ENCODE measurements at regions not wholly inside any gene's neighbourhood (a gene's known extent, or its start where the extent isn't known, plus 50 kb on each side); places are given as distances from the start of the nearest gene placed in this dataset.

DNA sequence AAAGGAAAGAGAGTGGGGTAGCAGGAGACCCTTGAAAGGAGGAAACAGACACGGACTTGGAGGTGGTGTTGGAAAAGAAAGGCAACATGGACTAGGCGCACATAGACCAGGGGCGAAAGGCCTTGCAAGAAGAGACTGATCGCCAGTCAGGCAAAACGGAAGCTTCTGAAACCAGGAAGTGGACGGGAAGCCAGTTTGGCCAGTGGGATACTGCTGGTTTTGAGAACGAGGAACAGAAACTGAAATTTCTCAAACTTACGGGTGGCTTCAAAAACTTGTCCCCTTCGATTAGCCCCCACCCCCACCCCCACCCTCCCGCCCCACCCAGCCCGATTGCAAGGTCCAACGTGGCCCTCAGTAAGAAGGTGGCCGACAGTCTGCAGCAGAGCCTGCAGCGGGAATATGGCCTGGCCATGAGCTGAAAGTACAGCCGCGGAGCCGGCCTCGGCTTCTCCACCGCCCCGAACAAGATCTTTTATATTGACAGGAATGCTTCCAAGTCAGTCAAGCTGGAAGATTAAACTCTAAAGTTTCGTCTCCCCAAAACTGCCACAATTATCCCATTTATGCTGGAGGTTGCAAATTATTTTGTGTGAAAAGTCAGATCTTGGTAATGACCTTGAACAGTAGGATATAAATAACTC lies 364.7 kb downstream of the BCAT1 start:
- no peak for DNase-seq (ENCODE audit: low read depth in 1 of 2, low spot score in 1 of 2)
- Histone ChIP-seq H3K27me3 (ENCODE audit: insufficient read depth, poor library complexity, severe bottlenecking) (no peaks in the 10 kb centered on the region), H3K4me3 (replicated peaks; ENCODE audit: insufficient read depth, low read length) (no peak overlapping the region), H3K27ac (replicated peaks) (no peak overlapping the region)
- no peak for TF ChIP-seq GABPA (IDR thresholded peaks at IDR 0.05; ENCODE audit: low read depth)
- peak; percentile 5; the same call in 1 of the 2 replicates for TF ChIP-seq SPI1 (IDR thresholded peaks at IDR 0.05; ENCODE audit: borderline replicate concordance, low read depth)
- TF ChIP-seq REST (IDR thresholded peaks at IDR 0.05; ENCODE audit: insufficient replicate concordance, low read depth): no peak
- no peak for TF ChIP-seq POLR2AphosphoS5 (IDR thresholded peaks at IDR 0.05; ENCODE audit: low read depth)
- TF ChIP-seq, protein P1, sequence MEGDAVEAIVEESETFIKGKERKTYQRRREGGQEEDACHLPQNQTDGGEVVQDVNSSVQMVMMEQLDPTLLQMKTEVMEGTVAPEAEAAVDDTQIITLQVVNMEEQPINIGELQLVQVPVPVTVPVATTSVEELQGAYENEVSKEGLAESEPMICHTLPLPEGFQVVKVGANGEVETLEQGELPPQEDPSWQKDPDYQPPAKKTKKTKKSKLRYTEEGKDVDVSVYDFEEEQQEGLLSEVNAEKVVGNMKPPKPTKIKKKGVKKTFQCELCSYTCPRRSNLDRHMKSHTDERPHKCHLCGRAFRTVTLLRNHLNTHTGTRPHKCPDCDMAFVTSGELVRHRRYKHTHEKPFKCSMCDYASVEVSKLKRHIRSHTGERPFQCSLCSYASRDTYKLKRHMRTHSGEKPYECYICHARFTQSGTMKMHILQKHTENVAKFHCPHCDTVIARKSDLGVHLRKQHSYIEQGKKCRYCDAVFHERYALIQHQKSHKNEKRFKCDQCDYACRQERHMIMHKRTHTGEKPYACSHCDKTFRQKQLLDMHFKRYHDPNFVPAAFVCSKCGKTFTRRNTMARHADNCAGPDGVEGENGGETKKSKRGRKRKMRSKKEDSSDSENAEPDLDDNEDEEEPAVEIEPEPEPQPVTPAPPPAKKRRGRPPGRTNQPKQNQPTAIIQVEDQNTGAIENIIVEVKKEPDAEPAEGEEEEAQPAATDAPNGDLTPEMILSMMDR (IDR thresholded peaks at IDR 0.05; ENCODE audit: insufficient read depth, low read length): no peak

- TF ChIP-seq SPI1 (IDR thresholded peaks at IDR 0.05; ENCODE audit: borderline replicate concordance, low read depth) (no peak), GABPA (IDR thresholded peaks at IDR 0.05; ENCODE audit: low read depth) (no peak), REST (IDR thresholded peaks at IDR 0.05; ENCODE audit: insufficient replicate concordance, low read depth) (no peak), POLR2AphosphoS5 (IDR thresholded peaks at IDR 0.05; ENCODE audit: low read depth) (no peak)
- TF ChIP-seq, protein P1 (IDR thresholded peaks at IDR 0.05; ENCODE audit: insufficient read depth, low read length): no peak
- Histone ChIP-seq H3K4me3 (replicated peaks; ENCODE audit: insufficient read depth, low read length) (no peak overlapping the region), H3K27ac (replicated peaks) (no peak overlapping the region), H3K27me3 (ENCODE audit: insufficient read depth, poor library complexity, severe bottlenecking) (no peaks in the 10 kb centered on the region)
- DNase-seq (ENCODE audit: low read depth in 1 of 2, low spot score in 1 of 2): no peak
Measured at GRCh38 chr12:24582954-24583601, 365.8 kb downstream of the BCAT1 start.

- Histone ChIP-seq H3K27me3 (ENCODE audit: insufficient read depth, poor library complexity, severe bottlenecking) (no peaks in the 10 kb centered on the region), H3K4me3 (replicated peaks; ENCODE audit: insufficient read depth, low read length) (no peak overlapping the region), H3K27ac (replicated peaks) (no peak overlapping the region)
- no peak for DNase-seq (ENCODE audit: low read depth in 1 of 2, low spot score in 1 of 2)
- TF ChIP-seq POLR2AphosphoS5 (IDR thresholded peaks at IDR 0.05; ENCODE audit: low read depth): no peak
- TF ChIP-seq, protein P1 (IDR thresholded peaks at IDR 0.05; ENCODE audit: insufficient read depth, low read length): no peak
- TF ChIP-seq SPI1 (IDR thresholded peaks at IDR 0.05; ENCODE audit: borderline replicate concordance, low read depth): no peak
- no peak for TF ChIP-seq GABPA (IDR thresholded peaks at IDR 0.05; ENCODE audit: low read depth)
- TF ChIP-seq REST (IDR thresholded peaks at IDR 0.05; ENCODE audit: insufficient replicate concordance, low read depth): no peak
Measured at GRCh38 chr12:24574538-24574937, 374.4 kb downstream of the BCAT1 start.
